Dedifferentiated amniotic fluid mesenchymal stem cell (primary cell): ENCODE measurements at regions not wholly inside any gene's neighbourhood (a gene's known extent, or its start where the extent isn't known, plus 50 kb on each side); places are given as distances from the start of the nearest gene placed in this dataset.

ENCODE experiments used
- DNase-seq: peaks from one replicate; pipeline ENCODE4 v3.0.0-alpha.2; 2016; ENCODE audit errors: extremely low spot score

- no peak for DNase-seq
These were observed 84.0 kb upstream of the NPY start for GRCh38 chr7:24199978-24200377.

- no peak for DNase-seq
These were observed 83.5 kb upstream of the NPY start for GRCh38 chr7:24200407-24200966.

GRCh38 chr7:24201226-24201625 is 82.8 kb upstream of the NPY start:
- DNase-seq: no peak

- no peak for DNase-seq
These were observed 71.9 kb upstream of the NPY start for GRCh38 chr7:24212073-24212472.

GRCh38 chr7:24213311-24213710 is 70.7 kb upstream of the NPY start:
- DNase-seq: no peak

- no peak for DNase-seq
These were observed 69.3 kb upstream of the NPY start for GRCh38 chr7:24214670-24215069.

- no peak for DNase-seq
These were observed 67.3 kb upstream of the NPY start for GRCh38 chr7:24216576-24217125.

GRCh38 chr7:24221500-24221899 is 62.5 kb upstream of the NPY start:
- no peak for DNase-seq

GRCh38 chr7:24227068-24227467 is 56.9 kb upstream of the NPY start:
- DNase-seq: no peak

- no peak for DNase-seq
These were observed 56.2 kb upstream of the NPY start for GRCh38 chr7:24227603-24228359.

- no peak for DNase-seq
These were observed 54.3 kb upstream of the NPY start for GRCh38 chr7:24229481-24230226.

- DNase-seq: no peak
These were observed 52.5 kb upstream of the NPY start for GRCh38 chr7:24231493-24231892.

GRCh38 chr7:24233386-24233785 is 50.6 kb upstream of the NPY start:
- DNase-seq: no peak
